Sciatic nerve (tissue), 2 donors: ENCODE measurements at regions not wholly inside any gene's neighbourhood (a gene's known extent, or its start where the extent isn't known, plus 50 kb on each side); places are given as distances from the start of the nearest gene placed in this dataset.

ENCODE experiments used
- ATAC-seq: fragments of 200-7000 bp; cut with Tn5 transposase; one replicate; pipeline ENCODE4 v1.9.1; 2020; ENCODE audit warnings: mild to moderate bottlenecking, moderate library complexity
- DNase-seq: peaks from one replicate; pipeline ENCODE4 v3.0.0-alpha.2; 2020; ENCODE audit warnings: low spot score
- intact Hi-C: fragments of 100-400 bp; cut with DNase I; formaldehyde crosslinking; loops from one replicate; pipeline ENCODE4 v1.14.2; 2022
- donor health status: DM: no; HTN: no; CAD: no.
- donor health status: DM: no; HTN: no; CAD: no.

- ATAC-seq = no peak
- no peak for DNase-seq
- intact Hi-C loops = no loop called here
Observed at GRCh38 chr10:90650858-90651257, 207.0 kb downstream of the HTR7 start.

GRCh38 chr10:90652519-90652918 lies 205.3 kb downstream of the HTR7 start:
- DNase-seq (no peak), ATAC-seq (no peak)
- intact Hi-C loops = no loop called here

- DNase-seq = no peak
- ATAC-seq = no peak
- intact Hi-C loops = no loop called here
Observed at GRCh38 chr10:90658791-90659190, 199.0 kb downstream of the HTR7 start.

- intact Hi-C loops = no loop called here
- ATAC-seq (no peak), DNase-seq (no peak)
Observed at GRCh38 chr10:90665905-90666662, 191.8 kb downstream of the HTR7 start.

GRCh38 chr10:90674461-90674860 lies 183.4 kb downstream of the HTR7 start:
- intact Hi-C loops = no loop called here
- no peak for ATAC-seq
- no peak for DNase-seq

GRCh38 chr10:90674928-90675327 lies 182.9 kb downstream of the HTR7 start:
- no peak for DNase-seq
- no peak for ATAC-seq
- intact Hi-C loops = no loop called here

- DNase-seq (no peak), ATAC-seq (no peak)
- intact Hi-C loops = no loop called here
Observed at GRCh38 chr10:90675621-90676020, 182.2 kb downstream of the HTR7 start.
